Keratinocyte (primary cell): ENCODE measurements at regions not wholly inside any gene's neighbourhood (a gene's known extent, or its start where the extent isn't known, plus 50 kb on each side); places are given as distances from the start of the nearest gene placed in this dataset.

Experiments used
- EZH2 ChIP-seq: IDR thresholded peaks from one replicate; pipeline ENCODE4 v1.6.1; 2012; ENCODE audit warnings: inconsistent platforms, mild to moderate bottlenecking, low read length, moderate library complexity
- TF ChIP-seq, protein P1 (sequence below), 3 experiments: IDR thresholded peaks in 1 of 3; conservative IDR thresholded peaks in 1 of 3; optimal IDR thresholded peaks in 1 of 3; 2 replicates in 2 of 3; 3 replicates in 1 of 3; pipeline versions ENCODE3 to v1.5.1; 2011; ENCODE audit warnings: low read length in 3 of 3, mild to moderate bottlenecking in 3 of 3, moderate library complexity in 2 of 3, control low read depth in 1 of 3, inconsistent platforms in 1 of 3; ENCODE audit not compliant: insufficient read depth in 2 of 3; ENCODE audit errors: extremely low read depth in 1 of 3

DNA sequence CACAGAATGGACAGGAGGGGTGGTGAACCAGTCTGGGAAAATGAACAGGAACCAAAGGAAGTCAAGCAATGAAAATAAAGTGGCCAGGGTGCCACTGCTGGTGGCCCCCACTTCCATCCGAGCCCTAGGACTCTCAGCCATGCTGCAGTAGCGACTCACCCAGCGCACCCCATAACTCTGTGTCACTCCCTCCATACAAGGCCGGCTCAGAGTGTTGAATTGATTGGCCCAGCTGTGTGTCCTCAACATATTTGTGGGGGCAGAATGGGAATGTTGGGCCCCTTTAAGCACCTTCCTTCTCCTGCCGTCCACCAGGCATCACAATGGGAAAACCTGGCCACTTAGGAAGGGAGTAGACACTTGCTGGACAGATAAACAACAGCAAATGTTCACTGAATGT is 169.0 kb upstream of the SDK2 start:
- TF ChIP-seq, protein P1, sequence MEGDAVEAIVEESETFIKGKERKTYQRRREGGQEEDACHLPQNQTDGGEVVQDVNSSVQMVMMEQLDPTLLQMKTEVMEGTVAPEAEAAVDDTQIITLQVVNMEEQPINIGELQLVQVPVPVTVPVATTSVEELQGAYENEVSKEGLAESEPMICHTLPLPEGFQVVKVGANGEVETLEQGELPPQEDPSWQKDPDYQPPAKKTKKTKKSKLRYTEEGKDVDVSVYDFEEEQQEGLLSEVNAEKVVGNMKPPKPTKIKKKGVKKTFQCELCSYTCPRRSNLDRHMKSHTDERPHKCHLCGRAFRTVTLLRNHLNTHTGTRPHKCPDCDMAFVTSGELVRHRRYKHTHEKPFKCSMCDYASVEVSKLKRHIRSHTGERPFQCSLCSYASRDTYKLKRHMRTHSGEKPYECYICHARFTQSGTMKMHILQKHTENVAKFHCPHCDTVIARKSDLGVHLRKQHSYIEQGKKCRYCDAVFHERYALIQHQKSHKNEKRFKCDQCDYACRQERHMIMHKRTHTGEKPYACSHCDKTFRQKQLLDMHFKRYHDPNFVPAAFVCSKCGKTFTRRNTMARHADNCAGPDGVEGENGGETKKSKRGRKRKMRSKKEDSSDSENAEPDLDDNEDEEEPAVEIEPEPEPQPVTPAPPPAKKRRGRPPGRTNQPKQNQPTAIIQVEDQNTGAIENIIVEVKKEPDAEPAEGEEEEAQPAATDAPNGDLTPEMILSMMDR (optimal IDR thresholded peaks at IDR 0.05 in 1 of 3, IDR thresholded peaks at IDR 0.05 in 1 of 3, conservative IDR thresholded peaks at IDR 0.05 in 1 of 3; ENCODE audit: extremely low read depth in 1 of 3, insufficient read depth in 2 of 3, low read length in 3 of 3), result no peak
- TF ChIP-seq EZH2, result no peak
